Uterus (tissue), 3 donors: ENCODE measurements at regions not wholly inside any gene's neighbourhood (a gene's known extent, or its start where the extent isn't known, plus 50 kb on each side); places are given as distances from the start of the nearest gene placed in this dataset.

Source experiments
- DNase-seq, 2 donors: peaks; one replicate each; pipeline ENCODE4 v3.0.0-alpha.2; 2019 to 2020
- H3K27ac ChIP-seq, 2 donors: fragments of 200-600 bp; sonication (generic); 1 replicate in 1 of 2; 2 replicates in 1 of 2; pipeline ENCODE4 v1.5.1; 2016 to 2018
- H3K27me3 ChIP-seq, 2 donors: fragments of 200-600 bp; sonication (generic); one replicate each; pipeline ENCODE4 v1.5.1; 2018 to 2019; ENCODE audit warnings: control low read depth in 1 of 2
- H3K36me3 ChIP-seq, 2 donors: fragments of 200-600 bp; sonication (generic); one replicate each; pipeline ENCODE4 v1.5.1; 2019; ENCODE audit warnings: control low read depth in 1 of 2
- H3K4me1 ChIP-seq, 2 donors: fragments of 200-600 bp; sonication (generic); one replicate each; pipeline ENCODE4 v1.5.1; 2018 to 2019; ENCODE audit warnings: control low read depth in 1 of 2
- H3K4me3 ChIP-seq, 2 donors: fragments of 200-600 bp; sonication (generic); 1 replicate in 1 of 2; 2 replicates in 1 of 2; pipeline ENCODE4 v1.5.1; 2018 to 2019; ENCODE audit warnings: mild to moderate bottlenecking in 1 of 2
- H3K9me3 ChIP-seq, 2 donors: fragments of 200-600 bp; sonication (generic); one replicate each; pipeline ENCODE4 v1.5.1; 2019; ENCODE audit warnings: control low read depth in 1 of 2
- POLR2A ChIP-seq, 2 donors: fragments of 450-650 bp; IDR thresholded peaks; one replicate each; pipeline ENCODE4 v1.6.1; 2016; ENCODE audit warnings: antibody characterized with exemption in 2 of 2, mild to moderate bottlenecking in 1 of 2, moderate library complexity in 1 of 2
- intact Hi-C: fragments of 100-400 bp; cut with DNase I; formaldehyde crosslinking; loops from one replicate; pipeline ENCODE4 v1.15.1; 2023; ENCODE audit warnings: low total_unique reads
- TF ChIP-seq, protein P1 (sequence below), 4 experiments: fragments of 200-600 bp in 2 of 4; fragments of 450-650 bp in 2 of 4; sonication (generic) in 2 of 4; IDR thresholded peaks; one replicate each; pipeline ENCODE4 v1.5.1; 2016 to 2019; ENCODE audit warnings: antibody characterized with exemption in 4 of 4, mild to moderate bottlenecking in 2 of 4, moderate library complexity in 1 of 4
- donor health status: DM: yes; HTN: yes; CAD: no.

DNA sequence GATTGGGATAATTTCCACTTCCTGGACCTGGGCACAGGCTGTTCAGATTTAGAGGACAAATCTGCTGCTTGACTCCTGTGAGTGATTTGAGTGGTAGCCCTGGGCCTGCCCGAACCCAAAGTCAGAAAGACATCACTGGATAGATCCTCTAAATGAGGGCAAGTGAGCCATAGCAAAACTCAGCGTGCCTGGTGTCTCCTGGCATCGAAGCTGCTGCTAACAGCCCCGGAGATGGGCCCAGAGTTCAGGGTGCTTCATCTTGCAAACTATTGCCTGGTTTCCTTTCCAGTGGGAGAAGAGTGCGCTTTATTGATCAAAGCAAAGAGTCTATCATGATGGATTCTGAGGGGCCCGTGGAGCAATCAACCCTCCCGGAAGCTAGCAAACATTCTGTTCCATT lies 153.1 kb upstream of the KLHL29 start:
- DNase-seq = no peak
- Histone ChIP-seq H3K4me1 (no peaks in the 10 kb centered on the region), H3K27ac (no peak overlapping the region), H3K36me3 (no peaks in the 10 kb centered on the region), H3K9me3 (no peaks in the 10 kb centered on the region), H3K4me3 (no peak overlapping the region), H3K27me3 (no peaks in the 10 kb centered on the region)
- intact Hi-C loops = no loop called here
- TF ChIP-seq POLR2A (IDR thresholded peaks at IDR 0.05) = no peak
- TF ChIP-seq, protein P1, sequence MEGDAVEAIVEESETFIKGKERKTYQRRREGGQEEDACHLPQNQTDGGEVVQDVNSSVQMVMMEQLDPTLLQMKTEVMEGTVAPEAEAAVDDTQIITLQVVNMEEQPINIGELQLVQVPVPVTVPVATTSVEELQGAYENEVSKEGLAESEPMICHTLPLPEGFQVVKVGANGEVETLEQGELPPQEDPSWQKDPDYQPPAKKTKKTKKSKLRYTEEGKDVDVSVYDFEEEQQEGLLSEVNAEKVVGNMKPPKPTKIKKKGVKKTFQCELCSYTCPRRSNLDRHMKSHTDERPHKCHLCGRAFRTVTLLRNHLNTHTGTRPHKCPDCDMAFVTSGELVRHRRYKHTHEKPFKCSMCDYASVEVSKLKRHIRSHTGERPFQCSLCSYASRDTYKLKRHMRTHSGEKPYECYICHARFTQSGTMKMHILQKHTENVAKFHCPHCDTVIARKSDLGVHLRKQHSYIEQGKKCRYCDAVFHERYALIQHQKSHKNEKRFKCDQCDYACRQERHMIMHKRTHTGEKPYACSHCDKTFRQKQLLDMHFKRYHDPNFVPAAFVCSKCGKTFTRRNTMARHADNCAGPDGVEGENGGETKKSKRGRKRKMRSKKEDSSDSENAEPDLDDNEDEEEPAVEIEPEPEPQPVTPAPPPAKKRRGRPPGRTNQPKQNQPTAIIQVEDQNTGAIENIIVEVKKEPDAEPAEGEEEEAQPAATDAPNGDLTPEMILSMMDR (IDR thresholded peaks at IDR 0.05) = no peak

DNA sequence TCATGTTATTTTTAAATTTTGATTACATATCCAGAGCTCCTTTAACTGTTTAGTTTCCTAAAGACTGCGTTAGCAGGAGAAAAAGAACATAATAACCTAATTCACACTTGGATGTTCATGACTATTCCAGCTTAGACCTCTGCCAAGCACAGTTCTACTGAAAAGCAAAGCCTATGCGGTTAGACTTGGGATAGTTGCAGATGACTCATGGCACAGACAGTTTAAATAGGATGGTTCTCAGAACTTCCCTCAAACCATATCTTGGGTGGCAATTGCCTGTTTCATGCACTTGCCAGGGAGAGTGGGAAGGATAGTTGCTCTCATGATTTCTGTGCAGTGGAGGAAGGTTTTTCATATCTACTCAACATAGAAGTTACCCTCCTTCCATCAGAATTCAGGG lies 149.7 kb upstream of the KLHL29 start:
- no peak overlapping the region for H3K27ac ChIP-seq
- TF ChIP-seq, protein P1 (IDR thresholded peaks at IDR 0.05) = no peak
- no peak overlapping the region for H3K4me3 ChIP-seq
- no peaks in the 10 kb centered on the region for H3K9me3 ChIP-seq
- H3K36me3 ChIP-seq = no peaks in the 10 kb centered on the region
- intact Hi-C loops = no loop called here
- DNase-seq = no peak
- H3K27me3 ChIP-seq = no peaks in the 10 kb centered on the region
- no peaks in the 10 kb centered on the region for H3K4me1 ChIP-seq

GRCh38 chr2:23235736-23236135 lies 149.2 kb upstream of the KLHL29 start:
- TF ChIP-seq, protein P1 (IDR thresholded peaks at IDR 0.05) = no peak
- no peak for DNase-seq
- H3K4me3 ChIP-seq = no peak overlapping the region
- H3K36me3 ChIP-seq = no peaks in the 10 kb centered on the region
- intact Hi-C loops = no loop called here
- no peak overlapping the region for H3K27ac ChIP-seq
- no peaks in the 10 kb centered on the region for H3K27me3 ChIP-seq
- H3K4me1 ChIP-seq = no peaks in the 10 kb centered on the region
- H3K9me3 ChIP-seq = no peaks in the 10 kb centered on the region

DNA sequence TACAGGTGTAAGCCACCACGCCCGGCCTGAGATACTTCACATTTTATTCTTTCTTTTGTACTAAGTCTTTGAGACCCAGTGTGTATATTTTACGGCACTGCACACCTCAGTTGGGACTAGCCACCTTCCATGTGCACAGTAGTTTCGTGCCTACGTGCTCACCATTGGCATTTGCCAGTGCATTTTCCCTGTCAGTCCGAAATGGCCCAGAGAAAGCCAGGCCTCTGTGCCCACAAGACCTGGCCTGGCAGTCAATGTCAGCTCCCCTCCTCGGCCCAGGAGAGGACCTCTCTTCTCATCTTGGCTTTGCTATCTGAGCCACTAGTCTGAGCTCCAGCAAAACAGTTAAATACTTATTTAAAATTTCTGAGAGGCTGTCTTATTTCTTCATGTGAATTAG lies 147.8 kb upstream of the KLHL29 start:
- H3K27me3 ChIP-seq = no peaks in the 10 kb centered on the region
- no peak overlapping the region for H3K27ac ChIP-seq
- no peaks in the 10 kb centered on the region for H3K9me3 ChIP-seq
- TF ChIP-seq, protein P1 (IDR thresholded peaks at IDR 0.05) = no peak
- TF ChIP-seq POLR2A (IDR thresholded peaks at IDR 0.05) = no peak
- no peaks in the 10 kb centered on the region for H3K4me1 ChIP-seq
- no peaks in the 10 kb centered on the region for H3K36me3 ChIP-seq
- H3K4me3 ChIP-seq = no peak overlapping the region
- intact Hi-C loops = no loop called here
- no peak for DNase-seq

DNA sequence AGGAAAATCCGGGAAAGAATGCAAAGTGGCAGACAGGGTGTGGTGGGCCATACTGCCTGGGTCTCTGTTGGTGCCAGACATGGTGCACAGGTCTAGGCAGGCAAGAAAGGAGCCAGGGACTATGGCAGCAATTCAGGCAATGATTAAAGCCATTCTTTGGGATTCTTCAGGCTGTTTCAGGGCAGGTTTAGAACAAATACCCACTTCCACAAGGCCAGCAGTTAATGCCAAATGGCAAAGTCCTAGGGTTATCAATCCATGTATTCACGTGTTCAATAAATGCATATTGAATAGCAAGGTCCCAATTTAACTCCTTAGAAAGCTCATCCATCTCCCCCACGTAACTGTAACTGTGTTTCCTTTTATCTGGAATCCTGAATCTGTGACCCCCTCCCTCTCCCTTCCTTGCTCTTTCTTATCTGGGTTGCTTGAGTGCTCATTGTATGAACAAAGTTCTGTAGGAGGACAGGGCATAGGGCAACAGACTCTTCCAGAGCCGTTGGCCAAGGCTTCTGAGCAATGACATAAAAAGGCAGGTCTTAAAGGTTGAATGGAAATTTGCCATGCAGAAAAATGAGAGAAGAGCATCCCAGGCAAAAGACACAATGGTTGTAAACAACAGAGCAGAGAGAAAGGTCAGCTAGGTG lies 146.8 kb upstream of the KLHL29 start:
- Histone ChIP-seq H3K27me3 (no peaks in the 10 kb centered on the region), H3K4me3 (no peak overlapping the region), H3K9me3 (no peaks in the 10 kb centered on the region), H3K36me3 (no peaks in the 10 kb centered on the region), H3K4me1 (no peaks in the 10 kb centered on the region), H3K27ac (no peak overlapping the region)
- TF ChIP-seq, protein P1 (IDR thresholded peaks at IDR 0.05) = no peak
- no peak for TF ChIP-seq POLR2A (IDR thresholded peaks at IDR 0.05)
- DNase-seq = no peak
- intact Hi-C loops = no loop called here
